Large intestine (tissue), 3 donors: ENCODE measurements at regions not wholly inside any gene's neighbourhood (a gene's known extent, or its start where the extent isn't known, plus 50 kb on each side); places are given as distances from the start of the nearest gene placed in this dataset.
"Not testable (repeated sequence)": the region's sequence is repeated elsewhere in the genome, so short reads cannot be mapped to it uniquely, and the experiment has no call there.

Experiments used
- DNase-seq, 2 donors: peaks; one replicate each; pipeline versions ENCODE4 v3.0.0 to v3.0.0-alpha.2; 2013
- H3K27ac ChIP-seq: one replicate; pipeline ENCODE4 v1.5.1; 2013; ENCODE audit warnings: low read length
- H3K27me3 ChIP-seq: 2 replicates; pipeline ENCODE4 v1.6.1; 2013; ENCODE audit warnings: low read length; ENCODE audit not compliant: control insufficient read depth, insufficient read depth
- H3K36me3 ChIP-seq: 2 replicates; pipeline ENCODE4 v1.6.1; 2013; ENCODE audit warnings: low read length; ENCODE audit not compliant: control insufficient read depth, insufficient read depth
- H3K4me1 ChIP-seq: one replicate; pipeline ENCODE4 v1.6.1; 2013; ENCODE audit warnings: low read length; ENCODE audit not compliant: control insufficient read depth, insufficient read depth
- H3K4me3 ChIP-seq: one replicate; pipeline ENCODE4 v1.5.1; 2013; ENCODE audit warnings: low read length
- H3K9me3 ChIP-seq: one replicate; pipeline ENCODE4 v1.6.1; 2013; ENCODE audit warnings: mild to moderate bottlenecking, low read depth, low read length, moderate library complexity; ENCODE audit not compliant: control insufficient read depth
- WGBS: methylation state at CpG from one replicate; pipeline ENCODE4 v1.1.5; 2013; ENCODE audit warnings: low lambda C conversion rate; ENCODE audit not compliant: insufficient coverage; 5-methylcytosine and 5-hydroxymethylcytosine counted together

- peaks cover 7% of the 10 kb centered on the region for H3K9me3 ChIP-seq
- no peak overlapping the region for H3K27ac ChIP-seq
- H3K4me1 ChIP-seq = no peaks in the 10 kb centered on the region
- no peak overlapping the region for H3K4me3 ChIP-seq
- WGBS = 100% methylated on average over 1 of the region's 2 CpGs
- no peak for DNase-seq
- H3K36me3 ChIP-seq = no peaks in the 10 kb centered on the region
- H3K27me3 ChIP-seq = no peaks in the 10 kb centered on the region
Observed at GRCh38 chr13:22855926-22856325, 324.9 kb upstream of the SGCG start.

GRCh38 chr13:22858980-22859379 is 321.8 kb upstream of the SGCG start:
- H3K36me3 ChIP-seq, H3K4me3 ChIP-seq, H3K4me1 ChIP-seq, H3K9me3 ChIP-seq, H3K27ac ChIP-seq, DNase-seq, H3K27me3 ChIP-seq: not testable (repeated sequence)
- no CpG with 5 or more reads among the region's 32 CpGs for WGBS

GRCh38 chr13:22859411-22859810 is 321.4 kb upstream of the SGCG start:
- H3K27me3 ChIP-seq, H3K36me3 ChIP-seq, H3K9me3 ChIP-seq, DNase-seq, H3K27ac ChIP-seq, H3K4me3 ChIP-seq, H3K4me1 ChIP-seq: not testable (repeated sequence)
- no CpG with 5 or more reads among the region's 21 CpGs for WGBS

- no peak overlapping the region for H3K27ac ChIP-seq
- peaks cover 7% of the 10 kb centered on the region for H3K9me3 ChIP-seq
- no peak for DNase-seq
- H3K4me3 ChIP-seq = no peak overlapping the region
- no peaks in the 10 kb centered on the region for H3K36me3 ChIP-seq
- no peaks in the 10 kb centered on the region for H3K4me1 ChIP-seq
- no peaks in the 10 kb centered on the region for H3K27me3 ChIP-seq
Observed at GRCh38 chr13:22861958-22862466, 318.8 kb upstream of the SGCG start.

GRCh38 chr13:22862478-22862877 is 318.3 kb upstream of the SGCG start:
- Histone ChIP-seq H3K27me3 (no peaks in the 10 kb centered on the region), H3K36me3 (no peaks in the 10 kb centered on the region), H3K4me3 (no peak overlapping the region), H3K9me3 (peaks cover 5% of the 10 kb centered on the region), H3K4me1 (no peaks in the 10 kb centered on the region), H3K27ac (no peak overlapping the region)
- no peak for DNase-seq

- H3K36me3 ChIP-seq = no peaks in the 10 kb centered on the region
- no peaks in the 10 kb centered on the region for H3K9me3 ChIP-seq
- H3K4me1 ChIP-seq = no peaks in the 10 kb centered on the region
- DNase-seq = no peak
- H3K4me3 ChIP-seq = no peak overlapping the region
- no CpG with 5 or more reads among the region's 9 CpGs for WGBS
- no peaks in the 10 kb centered on the region for H3K27me3 ChIP-seq
- H3K27ac ChIP-seq = no peak overlapping the region
Observed at GRCh38 chr13:22866221-22866620, 314.6 kb upstream of the SGCG start.

GRCh38 chr13:22871231-22871630 is 309.5 kb upstream of the SGCG start:
- no CpG with 5 or more reads among the region's 2 CpGs for WGBS
- no peaks in the 10 kb centered on the region for H3K4me1 ChIP-seq
- H3K27me3 ChIP-seq = no peaks in the 10 kb centered on the region
- no peaks in the 10 kb centered on the region for H3K36me3 ChIP-seq
- H3K9me3 ChIP-seq = no peaks in the 10 kb centered on the region
- no peak for DNase-seq
- H3K27ac ChIP-seq = no peak overlapping the region
- H3K4me3 ChIP-seq = no peak overlapping the region

GRCh38 chr13:22874839-22875238 is 305.9 kb upstream of the SGCG start:
- H3K4me3 ChIP-seq = no peak overlapping the region

GRCh38 chr13:22877421-22877820 is 303.4 kb upstream of the SGCG start:
- 93% methylated on average over 3 of the region's 4 CpGs for WGBS

More at GRCh38 chr13:22874839-22875238, 305.9 kb upstream of the SGCG start:
- no peak for DNase-seq
- no peaks in the 10 kb centered on the region for H3K36me3 ChIP-seq
- H3K27me3 ChIP-seq = no peaks in the 10 kb centered on the region
- H3K27ac ChIP-seq = no peak overlapping the region
- H3K4me1 ChIP-seq = no peaks in the 10 kb centered on the region
- H3K9me3 ChIP-seq = no peaks in the 10 kb centered on the region
- WGBS = no CpG with 5 or more reads among the region's 1 CpG

GRCh38 chr13:22880741-22881720 is 299.7 kb upstream of the SGCG start:
- 90% methylated on average over 2 of the region's 10 CpGs for WGBS

More at GRCh38 chr13:22877421-22877820, 303.4 kb upstream of the SGCG start:
- Histone ChIP-seq H3K27ac (no peak overlapping the region), H3K4me3 (no peak overlapping the region), H3K4me1 (no peaks in the 10 kb centered on the region), H3K36me3 (no peaks in the 10 kb centered on the region), H3K27me3 (no peaks in the 10 kb centered on the region), H3K9me3 (no peaks in the 10 kb centered on the region)
- DNase-seq = no peak

More at GRCh38 chr13:22880741-22881720, 299.7 kb upstream of the SGCG start:
- no peak overlapping the region for H3K4me3 ChIP-seq
- no peak overlapping the region for H3K27ac ChIP-seq
- no peaks in the 10 kb centered on the region for H3K27me3 ChIP-seq
- H3K4me1 ChIP-seq = no peaks in the 10 kb centered on the region
- no peaks in the 10 kb centered on the region for H3K36me3 ChIP-seq
- no peak for DNase-seq
- H3K9me3 ChIP-seq = no peaks in the 10 kb centered on the region
